ENCODE measurements at regions not wholly inside any gene's neighbourhood (a gene's known extent, or its start where the extent isn't known, plus 50 kb on each side); places are given as distances from the start of the nearest gene placed in this dataset.

DNA sequence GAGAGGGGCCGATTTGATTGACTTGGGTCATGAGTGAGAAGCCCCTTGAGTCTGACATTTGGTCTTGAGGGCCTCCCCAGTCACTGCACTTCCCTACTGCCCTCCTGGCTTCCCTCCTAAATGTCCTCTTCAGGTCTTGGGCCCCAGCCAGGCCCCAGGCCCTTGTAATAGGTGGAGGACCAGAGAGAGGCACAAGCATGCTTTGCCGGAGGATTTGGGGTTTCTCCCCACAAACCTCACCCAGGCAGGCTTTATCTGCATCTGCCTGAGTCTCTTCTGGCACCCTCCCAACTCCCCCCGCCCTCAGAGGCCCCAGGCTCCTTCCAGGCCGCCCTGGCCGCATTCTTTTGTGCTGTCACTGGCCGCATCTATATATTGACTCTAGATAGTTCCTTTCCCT is 270.7 kb downstream of the HAUS1 start:
- peak; percentile 49 to 50 for DNase-seq
- TF ChIP-seq GATA1 (IDR thresholded peaks at IDR 0.05; ENCODE audit: low read depth, low read length) (no peak), POLR2A (IDR thresholded peaks at IDR 0.05; ENCODE audit: low read length) (no peak)

DNA sequence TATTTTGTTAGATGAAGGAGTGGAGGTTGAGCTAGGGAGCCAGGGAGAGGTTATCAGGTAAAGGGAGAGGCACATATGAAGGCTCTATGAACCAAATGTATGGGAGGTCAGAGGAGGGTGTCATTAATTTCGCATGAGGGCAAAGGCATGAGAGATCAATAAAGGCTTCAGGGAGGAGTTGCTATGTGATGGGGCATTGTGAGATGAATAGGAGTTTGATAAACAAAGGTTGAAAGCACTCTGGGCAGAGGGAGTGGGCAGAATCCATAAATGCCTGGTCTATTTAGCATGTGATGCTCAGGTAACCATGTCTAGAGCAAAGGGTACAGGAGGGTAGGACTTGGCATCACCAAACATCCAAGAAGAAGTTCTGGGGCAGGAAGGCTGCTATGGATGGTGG is 273.4 kb downstream of the HAUS1 start:
- TF ChIP-seq GATA1 (IDR thresholded peaks at IDR 0.05; ENCODE audit: low read depth, low read length): no peak
- no peak for TF ChIP-seq POLR2A (IDR thresholded peaks at IDR 0.05; ENCODE audit: low read length)
- no peak for DNase-seq

DNA sequence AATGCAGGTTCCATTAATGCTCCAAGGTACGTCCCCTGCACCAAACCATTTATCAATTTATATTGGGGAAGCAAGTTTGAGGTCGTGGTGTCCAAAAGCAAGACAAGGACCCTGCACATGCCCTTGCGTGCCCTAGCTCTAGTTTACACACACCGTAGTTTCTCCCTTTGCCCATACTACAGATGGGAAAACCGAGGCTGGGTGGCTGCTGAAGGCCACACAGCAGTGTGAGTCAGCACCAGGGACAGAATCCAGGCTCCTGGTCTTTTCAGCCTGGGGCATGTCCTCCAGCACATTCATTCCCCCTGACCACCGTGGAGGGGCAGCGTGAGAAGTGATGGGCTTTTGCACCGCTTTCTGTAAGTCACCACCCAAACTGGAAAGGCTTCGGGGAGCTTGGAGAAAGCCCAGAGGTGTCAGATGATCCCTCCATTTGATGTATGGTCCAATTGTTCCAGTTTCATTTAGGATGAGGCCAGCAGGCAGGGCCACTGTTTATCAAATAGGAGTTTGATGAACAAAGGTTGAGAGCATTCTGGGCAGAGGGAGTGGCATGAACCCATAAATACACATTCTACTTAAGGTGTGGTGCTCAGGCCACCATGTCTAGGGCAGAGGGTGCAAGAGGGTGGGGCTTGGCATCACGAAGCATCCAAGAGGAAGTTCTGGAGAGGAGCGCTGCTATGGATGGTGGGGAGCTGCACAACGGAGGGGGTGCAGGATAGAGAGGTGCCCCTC is 274.1 kb downstream of the HAUS1 start:
- TF ChIP-seq POLR2A (IDR thresholded peaks at IDR 0.05; ENCODE audit: low read length) (no peak), GATA1 (IDR thresholded peaks at IDR 0.05; ENCODE audit: low read depth, low read length) (no peak)
- DNase-seq: no peak

DNA sequence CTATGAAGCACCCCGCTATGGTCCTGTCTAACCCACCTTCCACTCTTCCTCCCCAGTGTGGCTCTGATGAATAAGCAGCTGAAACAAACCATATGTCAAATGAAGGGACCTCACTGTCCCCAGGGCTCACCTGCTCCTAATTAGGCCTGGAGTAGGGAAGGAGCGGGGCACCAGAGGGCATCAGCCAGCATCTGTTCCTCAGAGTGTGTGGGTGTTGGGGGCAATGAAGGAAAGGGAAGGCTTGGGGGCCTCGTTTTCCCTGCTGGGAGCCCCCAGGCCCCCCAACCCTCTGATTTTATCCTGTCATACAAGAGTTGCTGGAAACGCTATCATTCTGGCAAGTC is 274.7 kb downstream of the HAUS1 start:
- TF ChIP-seq GATA1 (IDR thresholded peaks at IDR 0.05; ENCODE audit: low read depth, low read length) (no peak), POLR2A (IDR thresholded peaks at IDR 0.05; ENCODE audit: low read length) (no peak)
- no peak for DNase-seq

DNA sequence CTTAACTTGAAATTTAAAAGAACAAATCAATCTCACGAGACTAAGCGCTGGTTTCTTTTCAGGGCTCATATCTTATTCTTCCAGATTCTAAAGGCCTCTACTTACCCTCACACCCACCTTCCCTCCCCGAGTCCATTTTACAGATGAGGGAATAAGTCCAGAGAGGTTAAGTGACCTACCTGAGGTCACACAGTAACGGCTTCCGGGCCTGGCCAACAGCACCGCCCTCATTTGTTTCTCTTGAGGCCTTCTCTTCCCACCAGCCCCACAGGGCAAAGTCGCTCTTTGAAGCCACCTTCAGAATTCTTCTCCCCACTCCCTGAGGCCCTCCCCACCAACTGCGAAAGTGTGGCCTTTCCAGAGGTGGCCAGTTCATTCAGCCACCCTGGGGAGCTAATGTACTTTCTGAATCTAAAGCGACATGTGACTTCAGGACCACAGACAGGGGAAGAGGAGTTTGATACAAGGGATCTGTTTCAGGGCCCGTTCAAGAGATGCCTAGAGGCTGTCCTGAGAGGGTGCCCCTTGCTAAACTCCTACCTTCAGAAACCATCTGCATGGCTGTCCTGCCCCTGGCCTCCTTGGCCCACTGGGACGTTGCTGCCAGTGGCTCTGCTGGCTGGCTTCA is 275.3 kb downstream of the HAUS1 start:
- TF ChIP-seq GATA1 (IDR thresholded peaks at IDR 0.05; ENCODE audit: low read depth, low read length) (no peak), POLR2A (IDR thresholded peaks at IDR 0.05; ENCODE audit: low read length) (no peak)
- DNase-seq: no peak

DNA sequence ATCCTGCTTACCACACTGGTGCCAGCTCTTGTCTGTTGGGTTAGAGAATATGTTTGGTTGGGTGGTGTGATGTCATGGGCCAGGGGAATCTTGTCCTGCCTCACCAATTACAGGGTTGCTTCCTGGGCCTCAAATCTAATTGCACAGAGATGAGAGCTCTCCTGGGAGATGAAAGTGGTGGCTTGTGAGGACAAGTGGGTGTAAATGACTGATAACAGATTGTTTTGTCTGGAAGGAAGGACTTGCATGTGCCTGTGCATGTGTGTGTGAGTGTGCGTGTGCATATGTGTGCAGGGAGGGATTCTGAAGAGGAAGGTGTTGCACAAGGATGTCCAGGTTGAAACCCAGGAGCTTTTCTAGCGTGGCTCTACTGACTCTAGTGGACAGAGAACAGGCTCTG is 271.9 kb downstream of the LOXHD1 start:
- no peak for DNase-seq
- TF ChIP-seq GATA1 (IDR thresholded peaks at IDR 0.05; ENCODE audit: low read depth, low read length): no peak
- no peak for TF ChIP-seq POLR2A (IDR thresholded peaks at IDR 0.05; ENCODE audit: low read length)

DNA sequence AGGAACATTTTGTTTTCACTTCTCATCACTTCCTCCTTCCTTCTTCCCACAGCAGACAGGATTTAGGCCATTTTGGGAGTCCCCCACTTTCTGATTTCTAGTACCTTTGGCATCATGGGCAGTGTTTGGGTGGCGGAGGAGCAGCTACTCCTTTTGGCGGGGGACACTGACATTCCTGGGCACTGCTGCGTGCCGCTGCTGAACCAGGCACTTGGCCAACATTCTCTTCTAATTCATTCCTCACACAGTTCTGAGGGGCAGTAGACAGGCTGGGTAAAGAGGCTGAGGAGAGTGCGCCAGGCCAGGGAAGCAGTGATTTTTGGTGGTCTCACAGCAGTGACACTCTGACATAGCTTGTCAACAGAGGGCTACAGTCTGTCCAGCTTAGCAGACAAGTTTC is 270.2 kb downstream of the LOXHD1 start:
- TF ChIP-seq POLR2A (IDR thresholded peaks at IDR 0.05; ENCODE audit: low read length) (no peak), GATA1 (IDR thresholded peaks at IDR 0.05; ENCODE audit: low read depth, low read length) (no peak)
- no peak for DNase-seq

DNA sequence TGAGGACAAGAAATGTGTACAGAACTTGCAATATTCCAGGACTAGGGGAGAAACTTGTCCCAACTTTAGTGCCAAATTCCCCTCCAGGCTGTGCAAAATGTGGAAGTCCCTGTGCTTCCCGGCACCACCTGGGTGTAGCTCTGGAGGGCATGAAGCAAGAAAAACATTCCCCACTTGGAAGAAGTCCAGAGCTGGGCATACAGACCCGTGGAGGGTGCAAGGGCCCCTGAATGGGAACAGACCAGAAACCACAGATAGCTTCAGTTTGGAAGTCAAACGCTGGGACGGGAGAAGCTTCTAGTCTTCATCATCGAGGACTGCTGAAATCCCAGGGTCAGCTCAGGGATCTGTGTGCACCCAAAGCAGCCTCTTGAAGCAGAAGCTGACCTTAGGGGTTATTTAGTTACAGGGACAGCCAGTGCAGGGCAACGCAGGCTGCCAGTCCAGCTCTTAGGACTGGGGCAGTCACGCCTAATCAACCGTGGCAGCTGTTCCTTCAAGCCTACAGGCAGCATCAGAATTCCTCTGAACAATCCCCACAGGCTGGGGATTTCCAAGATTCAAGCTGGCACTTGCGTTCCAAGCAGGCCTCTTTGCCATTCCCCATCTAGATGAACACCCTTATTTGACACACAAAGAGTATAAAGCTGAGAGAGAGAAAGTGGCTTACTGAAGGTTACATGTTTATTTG is 269.4 kb downstream of the LOXHD1 start:
- TF ChIP-seq POLR2A (IDR thresholded peaks at IDR 0.05; ENCODE audit: low read length) (no peak), GATA1 (IDR thresholded peaks at IDR 0.05; ENCODE audit: low read depth, low read length) (no peak)
- no peak for DNase-seq

DNA sequence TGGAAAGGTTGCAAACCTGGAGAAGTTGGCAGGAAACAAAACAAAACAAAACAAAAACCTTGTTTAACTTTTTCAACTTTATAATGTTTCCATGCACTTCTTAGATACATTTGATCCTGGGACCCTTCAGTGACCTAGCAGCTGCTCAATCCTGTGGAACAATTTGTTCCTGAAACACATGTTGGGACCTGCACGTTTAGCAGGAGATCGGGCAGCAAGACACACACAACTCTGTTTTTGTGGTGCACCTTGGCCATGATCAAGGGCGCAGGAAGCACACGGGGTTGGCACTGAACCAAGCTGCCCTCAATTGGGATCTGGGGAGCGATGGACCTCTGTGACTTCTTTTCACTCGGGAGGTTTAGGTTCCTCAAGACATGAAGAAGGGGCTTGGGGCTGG is 268.7 kb downstream of the LOXHD1 start:
- DNase-seq: no peak
- TF ChIP-seq GATA1 (IDR thresholded peaks at IDR 0.05; ENCODE audit: low read depth, low read length) (no peak), POLR2A (IDR thresholded peaks at IDR 0.05; ENCODE audit: low read length) (no peak)

DNA sequence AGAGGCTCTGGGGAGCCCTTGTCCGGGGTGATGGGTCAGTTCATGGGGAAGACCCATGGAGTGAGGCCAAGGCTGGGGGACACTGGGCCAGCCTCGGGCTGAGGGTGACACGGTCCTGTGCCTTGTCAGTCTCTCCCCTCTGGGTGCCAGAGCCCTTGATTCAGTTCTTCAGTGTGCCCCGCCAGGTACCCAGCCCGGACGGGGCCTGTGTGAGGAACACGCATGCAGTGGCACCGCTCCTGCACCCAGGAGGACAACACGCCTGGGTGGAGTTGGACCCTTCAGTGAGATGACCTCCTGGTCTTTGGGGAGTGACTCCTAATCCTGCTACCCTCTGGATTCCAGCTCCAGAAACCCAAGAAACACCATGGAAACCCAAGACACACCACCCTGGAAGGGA is 264.4 kb downstream of the LOXHD1 start:
- TF ChIP-seq GATA1 (IDR thresholded peaks at IDR 0.05; ENCODE audit: low read depth, low read length) (no peak), POLR2A (IDR thresholded peaks at IDR 0.05; ENCODE audit: low read length) (no peak)
- no peak for DNase-seq

DNA sequence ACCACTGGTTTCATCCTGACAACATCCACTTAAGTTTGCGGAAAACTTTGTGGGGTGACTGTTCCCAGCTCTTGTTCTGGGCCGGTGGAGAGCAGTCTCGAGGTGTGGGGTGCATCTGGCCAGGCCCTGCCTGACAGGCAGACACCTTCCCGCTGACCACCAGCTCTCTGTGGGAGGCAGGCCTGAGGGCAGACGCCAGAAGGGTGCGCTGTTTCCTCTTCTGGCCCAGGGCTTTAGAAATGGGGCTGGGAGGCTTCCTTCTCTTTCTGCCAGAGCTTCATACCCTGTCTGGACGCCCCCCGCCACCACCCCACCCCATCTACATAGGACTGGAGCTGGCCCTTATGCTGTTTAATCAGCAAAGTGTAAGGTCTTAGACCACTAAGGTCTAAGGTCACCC is 263.8 kb downstream of the LOXHD1 start:
- peak; percentile 18 to 35 for DNase-seq
- TF ChIP-seq GATA1 (IDR thresholded peaks at IDR 0.05; ENCODE audit: low read depth, low read length): no peak
- no peak for TF ChIP-seq POLR2A (IDR thresholded peaks at IDR 0.05; ENCODE audit: low read length)

DNA sequence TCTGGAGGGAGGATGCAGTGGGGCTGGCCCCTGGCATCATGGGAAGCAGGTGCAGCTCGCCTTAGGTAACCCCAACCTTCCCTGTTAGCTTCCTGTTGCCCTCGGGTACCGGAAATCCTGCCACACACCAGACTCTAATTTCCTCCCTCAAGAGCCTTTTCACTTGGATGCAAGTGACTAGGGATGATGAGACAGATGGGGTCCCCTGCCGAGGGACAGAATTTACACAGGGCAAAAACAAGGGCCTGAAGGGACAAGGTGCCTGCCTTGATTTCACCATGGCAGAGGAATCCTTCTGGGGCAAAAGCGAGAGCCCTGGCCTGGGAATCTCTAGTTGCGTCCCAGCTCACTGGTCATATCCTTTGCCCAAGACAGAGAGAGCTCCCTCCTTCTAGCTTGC is 263.1 kb downstream of the LOXHD1 start:
- TF ChIP-seq POLR2A (IDR thresholded peaks at IDR 0.05; ENCODE audit: low read length) (no peak), GATA1 (IDR thresholded peaks at IDR 0.05; ENCODE audit: low read depth, low read length) (no peak)
- no peak for DNase-seq

DNA sequence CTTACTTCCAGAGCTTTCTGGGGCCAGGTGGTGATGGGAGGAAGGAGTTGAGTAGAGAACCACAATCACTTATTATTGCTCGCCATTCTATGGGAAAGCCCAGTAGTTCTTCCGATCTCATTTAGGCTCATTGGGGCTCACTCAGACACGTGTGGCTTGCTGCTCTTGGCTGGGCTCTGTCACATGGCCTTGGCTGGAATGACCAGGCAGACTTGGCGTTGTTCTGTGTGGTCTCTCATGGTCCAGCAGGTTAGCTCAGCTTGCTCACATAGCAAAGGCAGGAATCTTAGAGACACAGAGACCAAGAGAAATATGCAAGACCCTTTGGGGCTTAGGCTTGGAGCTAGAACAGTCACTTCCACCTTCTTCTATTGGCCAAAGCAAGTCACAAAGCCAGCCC is 261.2 kb downstream of the LOXHD1 start:
- TF ChIP-seq POLR2A (IDR thresholded peaks at IDR 0.05; ENCODE audit: low read length): no peak
- no peak for TF ChIP-seq GATA1 (IDR thresholded peaks at IDR 0.05; ENCODE audit: low read depth, low read length)
- no peak for DNase-seq

DNA sequence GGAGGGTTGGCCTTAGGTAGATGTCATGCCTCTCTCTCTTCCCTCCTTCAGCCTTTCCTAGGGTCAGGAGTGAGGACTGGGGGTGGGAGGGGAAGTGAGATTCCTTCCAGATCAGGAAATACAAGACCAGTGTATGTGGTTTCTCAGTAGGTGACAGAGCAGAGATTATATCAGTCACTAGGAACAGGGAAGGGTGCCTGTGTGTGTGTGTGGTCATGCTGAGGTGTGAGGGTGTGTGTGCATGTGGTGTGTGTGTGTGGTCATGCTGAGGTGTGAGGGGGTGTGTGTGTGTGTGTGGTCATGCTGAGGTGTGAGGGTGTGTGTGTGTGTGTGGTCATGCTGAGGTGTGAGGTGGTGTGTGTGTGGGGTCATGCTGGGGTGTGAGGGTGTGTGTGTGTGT is 259.8 kb downstream of the LOXHD1 start:
- TF ChIP-seq POLR2A (IDR thresholded peaks at IDR 0.05; ENCODE audit: low read length) (no peak), GATA1 (IDR thresholded peaks at IDR 0.05; ENCODE audit: low read depth, low read length) (no peak)
- DNase-seq: no peak

DNA sequence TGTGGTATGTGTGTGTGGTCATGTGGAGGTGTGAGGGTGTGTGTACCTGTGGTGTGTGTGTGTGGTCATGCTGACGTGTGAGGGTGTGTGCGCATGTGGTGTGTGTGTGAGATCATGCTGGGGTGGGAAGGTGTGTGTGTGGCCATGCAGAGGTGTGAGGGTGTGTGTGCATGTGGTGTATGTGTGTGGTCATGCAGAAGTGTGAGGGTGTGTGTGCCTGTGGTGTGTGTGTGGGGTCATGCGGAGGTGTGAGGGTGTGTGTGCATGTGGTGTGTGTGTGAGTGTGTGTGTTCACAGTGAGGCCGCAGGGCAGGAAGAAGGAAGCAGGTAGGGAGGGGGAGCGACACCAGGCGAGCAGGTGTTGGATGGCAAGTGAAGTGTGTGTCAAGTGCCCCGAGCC is 259.0 kb downstream of the LOXHD1 start:
- no peak for DNase-seq
- no peak for TF ChIP-seq GATA1 (IDR thresholded peaks at IDR 0.05; ENCODE audit: low read depth, low read length)
- no peak for TF ChIP-seq POLR2A (IDR thresholded peaks at IDR 0.05; ENCODE audit: low read length)

Data from erythroblast (primary cell).